MM.1S (cell line): ENCODE measurements at regions not wholly inside any gene's neighbourhood (a gene's known extent, or its start where the extent isn't known, plus 50 kb on each side); places are given as distances from the start of the nearest gene placed in this dataset.

Experiments
- DNase-seq: peaks from one replicate; pipeline ENCODE4 v3.0.0-alpha.2; 2015
- H2AFZ ChIP-seq: fragments of 300-600 bp; sonication (generic); 2 replicates; pipeline ENCODE4 v1.6.0; 2016; ENCODE audit warnings: antibody characterized with exemption, low read length
- H3F3A ChIP-seq: fragments of 300-600 bp; sonication (generic); 2 replicates; pipeline ENCODE4 v1.6.1; 2016; ENCODE audit warnings: mild to moderate bottlenecking, antibody characterized with exemption, low read length, moderate library complexity, mixed read lengths; ENCODE audit not compliant: insufficient read depth
- H3K27ac ChIP-seq: fragments of 300-600 bp; sonication (generic); 2 replicates; pipeline ENCODE4 v1.5.1; 2016; ENCODE audit warnings: mild to moderate bottlenecking, low read length
- H3K27me3 ChIP-seq: fragments of 300-600 bp; sonication (generic); replicated peaks from 2 replicates; pipeline ENCODE4 v1.6.0; 2016; ENCODE audit warnings: low read length; ENCODE audit not compliant: insufficient read depth
- H3K36me3 ChIP-seq: fragments of 300-600 bp; sonication (generic); replicated peaks from 2 replicates; pipeline ENCODE4 v1.6.1; 2016; ENCODE audit warnings: mild to moderate bottlenecking, low read length, mixed read lengths; ENCODE audit not compliant: insufficient read depth
- H3K4me1 ChIP-seq: fragments of 300-600 bp; sonication (generic); 2 replicates; pipeline ENCODE4 v1.6.1; 2016; ENCODE audit warnings: low read length, mixed read lengths
- H3K4me2 ChIP-seq: fragments of 300-600 bp; sonication (generic); 2 replicates; pipeline ENCODE4 v1.6.0; 2016; ENCODE audit warnings: low read depth, low read length
- H3K4me3 ChIP-seq: fragments of 300-600 bp; sonication (generic); 2 replicates; pipeline ENCODE4 v1.5.1; 2016; ENCODE audit warnings: low read length, mixed read lengths
- H3K79me2 ChIP-seq: fragments of 300-600 bp; sonication (generic); 2 replicates; pipeline ENCODE4 v1.6.1; 2016; ENCODE audit warnings: mixed run types, low read length, mixed read lengths
- H3K9ac ChIP-seq: fragments of 300-600 bp; sonication (generic); 2 replicates; pipeline ENCODE4 v1.6.1; 2016; ENCODE audit warnings: low read length, mixed read lengths
- H3K9me2 ChIP-seq: fragments of 300-600 bp; sonication (generic); replicated peaks from 2 replicates; pipeline ENCODE4 v1.6.1; 2016; ENCODE audit warnings: mild to moderate bottlenecking, low read length, mixed read lengths; ENCODE audit not compliant: insufficient read depth
- H3K9me3 ChIP-seq: fragments of 300-600 bp; sonication (generic); replicated peaks from 2 replicates; pipeline ENCODE4 v1.6.1; 2016; ENCODE audit warnings: mild to moderate bottlenecking, low read length, mixed read lengths; ENCODE audit not compliant: insufficient read depth
- H4K20me1 ChIP-seq: fragments of 300-600 bp; sonication (generic); 2 replicates; pipeline ENCODE4 v1.6.1; 2016; ENCODE audit warnings: mild to moderate bottlenecking, low read length, moderate library complexity, mixed read lengths; ENCODE audit not compliant: insufficient read depth
- EZH2 ChIP-seq: fragments of 300-600 bp; sonication (generic); optimal IDR thresholded peaks from 2 replicates; pipeline ENCODE3; 2017; ENCODE audit warnings: low read depth, mild to moderate bottlenecking, antibody characterized with exemption, low read length, mixed read lengths
- EZH2phosphoT487 ChIP-seq: fragments of 300-600 bp; sonication (generic); IDR thresholded peaks from 2 replicates; pipeline ENCODE4 v1.6.1; 2018; ENCODE audit warnings: antibody characterized with exemption, low read length
- TF ChIP-seq, protein P1 (sequence below): fragments of 300-600 bp; sonication (generic); IDR thresholded peaks from 2 replicates; pipeline ENCODE4 v1.5.1; 2016; ENCODE audit warnings: antibody characterized with exemption, low read length, mixed read lengths

DNA sequence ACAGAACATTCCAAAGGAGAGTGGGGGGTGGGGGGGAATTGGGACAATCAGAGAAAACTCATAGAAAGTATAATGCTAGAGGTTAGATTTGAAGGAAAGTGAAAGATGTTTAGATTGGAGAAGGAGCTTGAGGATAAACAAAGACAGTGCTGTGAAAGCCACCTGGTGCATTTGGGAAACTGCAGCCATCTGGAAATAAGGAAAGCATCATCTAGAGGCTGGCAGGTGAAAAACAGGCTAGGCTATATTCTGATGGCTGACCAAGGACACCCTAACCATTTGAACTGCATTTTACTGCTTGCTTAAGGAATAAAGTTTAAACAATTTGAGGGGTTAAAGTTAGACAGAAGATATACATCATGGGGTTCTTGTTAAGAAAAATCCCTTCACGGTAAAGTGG is 296.4 kb downstream of the CETN3 start:
- H3F3A ChIP-seq = no peaks in the 10 kb centered on the region

GRCh38 chr5:90112033-90112692 is 297.4 kb downstream of the CETN3 start:
- no peak for DNase-seq
- Histone ChIP-seq H3K4me2 (no peak overlapping the region), H4K20me1 (no peaks in the 10 kb centered on the region), H3K4me3 (no peak overlapping the region), H3K27me3 (no peaks in the 10 kb centered on the region), H3K9me3 (no peaks in the 10 kb centered on the region), H3K9me2 (no peaks in the 10 kb centered on the region), H3K9ac (no peak overlapping the region), H3K79me2 (no peaks in the 10 kb centered on the region), H3F3A (no peaks in the 10 kb centered on the region), H3K4me1 (no peaks in the 10 kb centered on the region), H3K36me3 (no peaks in the 10 kb centered on the region), H2AFZ (no peak overlapping the region), H3K27ac (no peak overlapping the region)
- TF ChIP-seq, protein P1, sequence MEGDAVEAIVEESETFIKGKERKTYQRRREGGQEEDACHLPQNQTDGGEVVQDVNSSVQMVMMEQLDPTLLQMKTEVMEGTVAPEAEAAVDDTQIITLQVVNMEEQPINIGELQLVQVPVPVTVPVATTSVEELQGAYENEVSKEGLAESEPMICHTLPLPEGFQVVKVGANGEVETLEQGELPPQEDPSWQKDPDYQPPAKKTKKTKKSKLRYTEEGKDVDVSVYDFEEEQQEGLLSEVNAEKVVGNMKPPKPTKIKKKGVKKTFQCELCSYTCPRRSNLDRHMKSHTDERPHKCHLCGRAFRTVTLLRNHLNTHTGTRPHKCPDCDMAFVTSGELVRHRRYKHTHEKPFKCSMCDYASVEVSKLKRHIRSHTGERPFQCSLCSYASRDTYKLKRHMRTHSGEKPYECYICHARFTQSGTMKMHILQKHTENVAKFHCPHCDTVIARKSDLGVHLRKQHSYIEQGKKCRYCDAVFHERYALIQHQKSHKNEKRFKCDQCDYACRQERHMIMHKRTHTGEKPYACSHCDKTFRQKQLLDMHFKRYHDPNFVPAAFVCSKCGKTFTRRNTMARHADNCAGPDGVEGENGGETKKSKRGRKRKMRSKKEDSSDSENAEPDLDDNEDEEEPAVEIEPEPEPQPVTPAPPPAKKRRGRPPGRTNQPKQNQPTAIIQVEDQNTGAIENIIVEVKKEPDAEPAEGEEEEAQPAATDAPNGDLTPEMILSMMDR = no peak
- no peak for TF ChIP-seq EZH2

More for the DNA sequence above, 296.4 kb downstream of the CETN3 start:
- H4K20me1 ChIP-seq = no peaks in the 10 kb centered on the region
- H3K79me2 ChIP-seq = no peaks in the 10 kb centered on the region
- H3K9me2 ChIP-seq = no peaks in the 10 kb centered on the region
- no peaks in the 10 kb centered on the region for H3K4me1 ChIP-seq
- H3K27me3 ChIP-seq = no peaks in the 10 kb centered on the region
- H3K4me3 ChIP-seq = no peak overlapping the region
- TF ChIP-seq EZH2 (no peak), EZH2phosphoT487 (no peak)
- TF ChIP-seq, protein P1 = no peak
- H2AFZ ChIP-seq = no peak overlapping the region
- H3K9me3 ChIP-seq = no peaks in the 10 kb centered on the region
- no peak overlapping the region for H3K27ac ChIP-seq
- no peaks in the 10 kb centered on the region for H3K36me3 ChIP-seq
- no peak for DNase-seq
- no peak overlapping the region for H3K9ac ChIP-seq
- H3K4me2 ChIP-seq = no peak overlapping the region

GRCh38 chr5:90111364-90112032 is 298.1 kb downstream of the CETN3 start:
- TF ChIP-seq EZH2 (no peak), EZH2phosphoT487 (no peak)
- TF ChIP-seq, protein P1 = no peak
- Histone ChIP-seq H2AFZ (no peak overlapping the region), H3K27ac (no peak overlapping the region), H3K9me3 (no peaks in the 10 kb centered on the region), H3K4me1 (no peaks in the 10 kb centered on the region), H3K4me3 (no peak overlapping the region), H3K36me3 (no peaks in the 10 kb centered on the region), H3F3A (no peaks in the 10 kb centered on the region), H3K27me3 (no peaks in the 10 kb centered on the region), H3K9ac (no peak overlapping the region), H3K79me2 (no peaks in the 10 kb centered on the region), H3K4me2 (no peak overlapping the region), H3K9me2 (no peaks in the 10 kb centered on the region), H4K20me1 (no peaks in the 10 kb centered on the region)
- DNase-seq = no peak
